H1 (cell line): ENCODE measurements at regions not wholly inside any gene's neighbourhood (a gene's known extent, or its start where the extent isn't known, plus 50 kb on each side); places are given as distances from the start of the nearest gene placed in this dataset.

Source experiments
- BRCA1 ChIP-seq: IDR thresholded peaks from 2 replicates; pipeline ENCODE4 v1.6.1; 2012; ENCODE audit warnings: low read depth, low read length, improper control_type of control experiment
- CREB1 ChIP-seq: IDR thresholded peaks from 2 replicates; pipeline ENCODE4 v1.6.1; 2012; ENCODE audit warnings: inconsistent platforms
- EZH2 ChIP-seq: fragments of 200-600 bp; sonication (generic); IDR thresholded peaks from 2 replicates; pipeline ENCODE4 v1.7.1; 2012; ENCODE audit warnings: low read depth, mild to moderate bottlenecking, moderate library complexity, low read length, inconsistent platforms; ENCODE audit not compliant: severe bottlenecking
- FOSL1 ChIP-seq: IDR thresholded peaks from 2 replicates; pipeline ENCODE4 v1.6.1; 2011; ENCODE audit warnings: mild to moderate bottlenecking, low read depth, low read length, moderate library complexity; ENCODE audit not compliant: insufficient read depth
- PHF8 ChIP-seq: fragments of 200-600 bp; sonication (generic); conservative IDR thresholded peaks from 2 replicates; pipeline ENCODE4 v1.7.1; 2012; ENCODE audit warnings: low read depth, mild to moderate bottlenecking, inconsistent platforms, low read length, moderate library complexity
- POLR2A ChIP-seq, 2 experiments: IDR thresholded peaks; 1 replicate in 1 of 2; 2 replicates in 1 of 2; pipeline ENCODE4 v1.6.1; 2011; ENCODE audit warnings: low read depth in 2 of 2, low read length in 2 of 2, mild to moderate bottlenecking in 2 of 2; ENCODE audit errors: control extremely low read depth in 1 of 2
- POLR2AphosphoS5 ChIP-seq: IDR thresholded peaks from 2 replicates; pipeline ENCODE4 v1.6.1; 2011; ENCODE audit warnings: low read depth, low read length
- RBBP5 ChIP-seq: IDR thresholded peaks from 2 replicates; pipeline ENCODE4 v1.7.1; 2012; ENCODE audit warnings: low read depth, mild to moderate bottlenecking, inconsistent platforms, low read length, moderate library complexity, borderline replicate concordance
- SUZ12 ChIP-seq: fragments of 200-600 bp; sonication (generic); IDR thresholded peaks from 2 replicates; pipeline ENCODE4 v1.6.1; 2012; ENCODE audit warnings: mild to moderate bottlenecking, inconsistent platforms, low read length, moderate library complexity, mixed read lengths
- TBP ChIP-seq: IDR thresholded peaks from 2 replicates; pipeline ENCODE4 v1.6.1; 2011; ENCODE audit warnings: low read depth, low read length, improper control_type of control experiment
- TF ChIP-seq, protein P1 (sequence below), 3 experiments: IDR thresholded peaks; 1 replicate in 2 of 3; 2 replicates in 1 of 3; pipeline versions ENCODE4 v1.5.1 to v1.6.1; 2011; ENCODE audit warnings: low read length in 3 of 3, mild to moderate bottlenecking in 3 of 3, inconsistent platforms in 2 of 3, low read depth in 1 of 3, moderate library complexity in 1 of 3; ENCODE audit not compliant: insufficient read depth in 1 of 3; ENCODE audit errors: control extremely low read depth in 1 of 3
- TF ChIP-seq, protein P2 (sequence below): IDR thresholded peaks from 2 replicates; pipeline ENCODE4 v1.6.1; 2012; ENCODE audit warnings: inconsistent platforms

GRCh38 chr10:128612631-128613030 is 486.4 kb upstream of the MKI67 start:
- TF ChIP-seq, protein P1, sequence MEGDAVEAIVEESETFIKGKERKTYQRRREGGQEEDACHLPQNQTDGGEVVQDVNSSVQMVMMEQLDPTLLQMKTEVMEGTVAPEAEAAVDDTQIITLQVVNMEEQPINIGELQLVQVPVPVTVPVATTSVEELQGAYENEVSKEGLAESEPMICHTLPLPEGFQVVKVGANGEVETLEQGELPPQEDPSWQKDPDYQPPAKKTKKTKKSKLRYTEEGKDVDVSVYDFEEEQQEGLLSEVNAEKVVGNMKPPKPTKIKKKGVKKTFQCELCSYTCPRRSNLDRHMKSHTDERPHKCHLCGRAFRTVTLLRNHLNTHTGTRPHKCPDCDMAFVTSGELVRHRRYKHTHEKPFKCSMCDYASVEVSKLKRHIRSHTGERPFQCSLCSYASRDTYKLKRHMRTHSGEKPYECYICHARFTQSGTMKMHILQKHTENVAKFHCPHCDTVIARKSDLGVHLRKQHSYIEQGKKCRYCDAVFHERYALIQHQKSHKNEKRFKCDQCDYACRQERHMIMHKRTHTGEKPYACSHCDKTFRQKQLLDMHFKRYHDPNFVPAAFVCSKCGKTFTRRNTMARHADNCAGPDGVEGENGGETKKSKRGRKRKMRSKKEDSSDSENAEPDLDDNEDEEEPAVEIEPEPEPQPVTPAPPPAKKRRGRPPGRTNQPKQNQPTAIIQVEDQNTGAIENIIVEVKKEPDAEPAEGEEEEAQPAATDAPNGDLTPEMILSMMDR (IDR thresholded peaks at IDR 0.05; ENCODE audit: control extremely low read depth in 1 of 3, insufficient read depth in 1 of 3, low read depth in 1 of 3, low read length in 3 of 3), result no peak
- TF ChIP-seq, protein P2, sequence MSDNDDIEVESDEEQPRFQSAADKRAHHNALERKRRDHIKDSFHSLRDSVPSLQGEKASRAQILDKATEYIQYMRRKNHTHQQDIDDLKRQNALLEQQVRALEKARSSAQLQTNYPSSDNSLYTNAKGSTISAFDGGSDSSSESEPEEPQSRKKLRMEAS, result no peak
- TF ChIP-seq POLR2AphosphoS5 (no peak), EZH2 (no peak), PHF8 (no peak), SUZ12 (no peak), FOSL1 (no peak), RBBP5 (no peak), CREB1 (no peak), POLR2A (IDR thresholded peaks at IDR 0.05; ENCODE audit: control extremely low read depth in 1 of 2, low read depth in 2 of 2, low read length in 2 of 2) (no peak), TBP (no peak), BRCA1 (no peak)
